ENCODE measurements at regions not wholly inside any gene's neighbourhood (a gene's known extent, or its start where the extent isn't known, plus 50 kb on each side); places are given as distances from the start of the nearest gene placed in this dataset.
"Not testable (repeated sequence)": the region's sequence is repeated elsewhere in the genome, so short reads cannot be mapped to it uniquely, and the experiment has no call there.

DNA sequence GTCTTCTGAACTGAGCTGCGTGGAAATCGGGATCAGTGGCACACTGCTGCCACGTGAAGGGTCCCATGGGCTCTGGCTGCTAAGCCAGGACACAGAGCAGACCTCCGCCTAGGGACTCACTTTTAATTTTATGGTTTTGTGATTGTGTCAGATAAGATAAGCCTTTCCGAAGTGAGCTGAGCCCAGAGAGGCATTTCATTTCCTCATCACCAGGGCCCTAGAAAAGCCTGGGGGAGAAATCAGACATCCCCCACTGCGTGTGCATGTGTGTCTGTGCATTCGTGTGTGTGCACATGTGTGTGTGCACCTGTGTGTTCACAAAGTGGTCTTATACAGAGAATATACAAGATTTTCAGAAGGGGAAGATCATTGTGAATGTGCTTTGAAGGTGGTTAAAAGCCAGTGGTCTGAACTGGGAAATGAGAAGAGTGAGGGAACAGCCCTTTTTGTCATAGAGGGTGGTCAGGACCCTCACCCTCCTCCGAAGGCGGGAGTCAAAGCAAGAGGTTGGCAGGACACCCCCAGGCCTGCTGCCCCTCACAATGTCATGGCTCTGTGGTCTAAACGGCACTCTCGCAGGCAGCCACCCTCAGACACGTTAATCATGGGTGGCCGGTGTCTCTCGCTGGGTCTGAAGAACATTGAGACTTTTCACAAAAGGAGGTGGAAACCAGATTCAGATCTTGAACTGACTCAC, 176.1 kb upstream of the PFKP start:
- DNase-seq (ENCODE audit: low read depth), result no peak

DNA sequence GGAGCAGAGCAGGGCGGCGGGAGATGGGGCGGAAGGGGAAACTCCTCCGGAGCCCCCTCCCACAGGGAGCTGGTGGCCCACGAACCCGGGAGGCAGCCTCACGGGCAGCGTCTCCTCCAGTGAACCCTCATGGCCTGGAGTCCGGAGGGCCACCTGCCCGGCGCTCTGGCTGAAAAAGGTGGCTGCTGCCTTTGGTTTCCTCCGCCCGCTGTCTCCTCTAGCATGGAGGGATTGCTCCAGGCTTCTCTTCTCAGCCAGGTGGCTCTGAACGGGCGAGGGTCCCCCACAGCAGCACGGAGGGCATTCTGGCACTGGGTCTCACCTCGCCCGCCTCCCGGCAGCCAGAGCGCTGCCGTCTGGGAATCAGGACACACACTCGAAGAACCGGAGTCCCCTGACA, 177.3 kb upstream of the PFKP start:
- DNase-seq (ENCODE audit: low read depth), result no peak

DNA sequence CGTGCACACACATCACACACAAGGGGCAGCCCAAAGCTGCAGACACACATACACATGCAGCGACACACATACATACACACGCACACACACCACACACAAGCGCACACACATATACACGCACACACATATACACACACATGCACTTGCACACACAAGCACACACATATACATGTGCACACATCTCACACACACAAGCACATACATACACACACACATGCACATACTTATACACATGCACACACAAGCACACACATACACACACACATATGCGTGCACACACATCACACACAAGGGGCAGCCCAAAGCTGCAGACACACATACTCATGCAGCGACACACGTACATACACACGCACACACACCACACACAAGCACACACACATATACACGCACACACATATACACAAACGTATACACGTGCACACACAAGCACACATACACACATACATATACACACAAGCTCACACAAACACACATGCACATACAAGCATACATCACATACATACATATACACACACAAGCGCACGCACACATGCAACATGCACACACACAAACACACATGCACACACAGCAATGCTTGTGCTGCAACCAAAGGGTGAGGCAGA, 178.8 kb upstream of the PFKP start:
- DNase-seq (ENCODE audit: low read depth), result no peak

DNA sequence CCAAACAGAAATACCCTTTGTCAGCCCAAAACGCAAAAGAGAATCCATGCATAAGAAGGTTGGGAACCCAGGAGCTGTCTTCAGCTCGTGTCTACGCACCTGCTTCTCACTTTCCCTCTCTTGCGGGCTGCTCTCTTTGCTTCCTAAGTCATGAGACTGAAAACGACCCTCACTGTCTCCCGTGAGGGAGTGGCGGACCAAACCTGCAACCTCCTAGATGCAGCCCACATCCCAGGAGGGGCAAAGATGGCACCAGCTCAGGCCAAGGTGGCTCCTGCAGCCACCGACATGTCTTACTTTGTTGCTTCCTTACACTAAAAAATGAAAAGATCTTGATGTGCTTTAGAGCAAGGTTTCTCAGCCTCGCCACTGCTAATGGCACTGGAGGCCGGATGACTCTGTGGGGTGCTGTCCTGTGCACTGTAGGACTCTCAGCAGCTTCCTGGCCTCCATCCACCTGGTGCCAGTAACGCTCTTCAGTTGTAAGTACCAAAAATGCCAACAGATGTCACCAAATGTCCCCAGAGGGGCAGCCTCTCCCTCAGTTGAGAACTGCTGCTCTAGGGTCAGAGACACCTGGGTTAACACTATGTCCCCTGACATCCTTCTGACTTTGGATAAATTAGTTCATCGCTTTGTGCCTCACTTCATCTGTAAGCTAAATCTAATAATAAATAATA, 179.8 kb upstream of the PFKP start:
- DNase-seq (ENCODE audit: low read depth), result no peak

DNA sequence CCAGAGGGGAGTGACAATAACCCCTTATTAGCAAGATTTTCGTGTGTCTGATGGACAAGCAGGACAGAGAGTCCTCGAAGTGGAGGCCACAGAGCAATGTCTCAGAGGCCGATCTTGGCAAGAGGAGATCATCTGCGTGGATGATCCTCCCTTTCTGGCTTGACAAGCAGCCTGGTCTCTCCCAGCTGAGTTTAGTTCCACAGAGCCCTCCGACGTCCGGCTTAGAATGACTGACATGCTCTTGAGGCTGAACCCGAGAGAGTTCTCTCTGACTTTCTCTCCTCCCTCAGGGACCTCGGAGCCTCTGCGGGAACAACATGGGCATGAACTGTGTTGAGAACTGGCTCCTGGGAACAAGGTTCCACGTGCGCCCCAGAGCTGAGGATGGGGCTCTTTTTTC, 180.7 kb upstream of the PFKP start:
- DNase-seq (ENCODE audit: low read depth), result no peak

DNA sequence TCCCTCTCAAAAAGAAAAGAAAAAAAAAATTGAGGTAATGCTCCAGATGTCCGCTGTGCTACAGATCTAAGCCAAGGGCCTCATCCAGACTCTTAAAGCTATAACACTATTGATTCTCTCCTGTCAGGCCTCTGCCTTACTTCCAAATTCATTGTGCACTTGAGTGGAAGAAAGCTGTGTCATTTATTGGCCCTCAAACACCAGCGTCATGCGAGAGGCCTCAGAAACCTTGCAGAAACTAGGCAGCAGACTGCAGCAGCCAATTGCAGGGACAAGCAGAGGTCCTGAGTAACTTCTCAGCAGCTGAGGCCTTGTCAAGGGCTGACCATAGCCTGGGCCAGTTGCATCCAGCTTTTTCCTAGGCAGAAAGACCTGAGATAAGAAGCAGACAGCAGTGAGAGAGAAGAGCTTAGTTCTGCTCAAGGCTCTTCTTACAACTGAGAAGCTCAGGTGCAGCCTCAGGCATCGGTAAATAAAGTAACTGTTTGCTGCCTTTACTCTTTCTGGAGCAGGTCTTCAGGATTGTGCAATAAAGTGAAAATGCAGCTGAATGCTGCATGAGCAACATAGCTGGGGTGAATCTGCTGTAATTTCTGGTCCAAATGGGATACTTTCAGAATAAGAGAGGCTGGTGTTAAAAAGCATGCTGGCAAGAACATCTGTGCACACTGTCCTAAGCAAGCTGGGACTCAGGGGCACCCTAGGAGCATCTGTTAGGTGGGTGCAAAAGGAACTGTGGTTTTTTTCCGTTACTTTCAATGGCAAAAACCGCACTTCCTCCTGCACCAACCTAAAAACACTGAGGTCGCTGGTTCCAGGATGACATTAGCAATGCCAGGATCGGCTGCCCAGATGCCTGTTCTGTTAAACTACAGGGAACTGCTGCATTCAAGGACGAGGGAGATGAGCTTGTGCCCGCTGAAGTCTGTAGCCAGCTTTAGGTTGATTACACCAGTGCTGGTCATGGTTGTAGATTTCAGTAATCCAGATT, 181.8 kb upstream of the PFKP start:
- DNase-seq (ENCODE audit: low read depth), result no peak

DNA sequence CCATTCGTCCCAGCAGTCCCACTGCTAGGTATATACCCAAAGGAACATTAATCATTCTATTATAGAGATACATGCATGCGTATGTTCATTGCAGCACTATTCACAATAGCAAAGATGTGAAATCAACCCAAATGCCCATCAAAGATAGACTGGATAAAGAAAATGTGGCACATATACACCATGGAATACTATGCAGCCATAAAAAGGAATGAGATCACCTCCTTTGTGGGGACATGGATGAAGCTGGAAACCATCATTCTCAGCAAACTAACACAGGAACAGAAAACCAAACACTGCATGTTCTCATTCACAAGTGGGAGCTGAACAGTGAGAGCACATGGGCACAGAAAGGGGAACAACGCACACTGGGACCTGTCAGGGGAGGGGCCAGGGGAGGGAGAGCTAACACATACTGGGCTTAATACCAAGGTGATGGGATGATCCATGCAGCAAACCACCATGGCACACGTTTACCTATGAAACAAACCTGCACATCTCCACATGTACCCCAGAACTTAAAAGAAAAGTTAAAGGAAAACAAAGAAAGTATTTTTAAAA, 183.3 kb upstream of the PFKP start:
- not testable (repeated sequence) for DNase-seq (ENCODE audit: low read depth)

DNA sequence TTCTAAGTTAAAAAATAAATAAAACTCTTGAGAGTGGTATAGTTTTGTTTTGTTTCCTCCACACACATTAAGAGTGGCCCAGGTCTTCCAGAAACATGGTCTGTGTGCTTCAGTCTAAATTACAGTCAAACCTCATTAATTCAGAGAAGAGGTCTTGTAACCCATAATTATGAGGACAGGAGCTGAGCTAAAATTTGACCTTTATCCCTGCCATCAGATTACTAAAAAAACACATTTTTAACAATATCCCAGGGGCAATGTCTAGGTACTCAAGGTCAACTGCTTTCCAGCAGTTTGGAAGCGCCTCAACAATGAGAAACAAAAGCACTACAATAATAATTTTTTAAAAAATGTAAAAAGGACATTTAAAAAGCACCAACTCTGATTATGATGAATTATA, 184.1 kb upstream of the PFKP start:
- DNase-seq (ENCODE audit: low read depth), result no peak

DNA sequence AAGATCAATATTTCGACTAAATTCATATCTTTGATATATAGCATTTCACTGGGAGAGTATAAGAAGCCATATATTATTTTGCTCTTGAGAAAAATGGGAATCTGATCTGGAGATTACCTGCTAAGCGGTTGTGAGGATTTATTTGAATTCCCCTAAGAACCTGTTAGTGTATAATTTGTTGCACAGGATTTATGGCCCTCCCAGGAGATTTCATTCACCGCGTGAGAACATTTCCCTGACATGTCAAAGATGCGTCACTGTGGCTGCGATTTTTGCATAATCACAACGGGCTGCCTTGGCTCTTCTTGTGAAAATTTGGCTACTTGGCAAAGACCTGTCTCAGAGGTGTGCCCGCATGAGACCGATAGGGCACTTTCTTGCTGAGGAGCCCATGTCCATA, 184.7 kb upstream of the PFKP start:
- no peak for DNase-seq (ENCODE audit: low read depth)

DNA sequence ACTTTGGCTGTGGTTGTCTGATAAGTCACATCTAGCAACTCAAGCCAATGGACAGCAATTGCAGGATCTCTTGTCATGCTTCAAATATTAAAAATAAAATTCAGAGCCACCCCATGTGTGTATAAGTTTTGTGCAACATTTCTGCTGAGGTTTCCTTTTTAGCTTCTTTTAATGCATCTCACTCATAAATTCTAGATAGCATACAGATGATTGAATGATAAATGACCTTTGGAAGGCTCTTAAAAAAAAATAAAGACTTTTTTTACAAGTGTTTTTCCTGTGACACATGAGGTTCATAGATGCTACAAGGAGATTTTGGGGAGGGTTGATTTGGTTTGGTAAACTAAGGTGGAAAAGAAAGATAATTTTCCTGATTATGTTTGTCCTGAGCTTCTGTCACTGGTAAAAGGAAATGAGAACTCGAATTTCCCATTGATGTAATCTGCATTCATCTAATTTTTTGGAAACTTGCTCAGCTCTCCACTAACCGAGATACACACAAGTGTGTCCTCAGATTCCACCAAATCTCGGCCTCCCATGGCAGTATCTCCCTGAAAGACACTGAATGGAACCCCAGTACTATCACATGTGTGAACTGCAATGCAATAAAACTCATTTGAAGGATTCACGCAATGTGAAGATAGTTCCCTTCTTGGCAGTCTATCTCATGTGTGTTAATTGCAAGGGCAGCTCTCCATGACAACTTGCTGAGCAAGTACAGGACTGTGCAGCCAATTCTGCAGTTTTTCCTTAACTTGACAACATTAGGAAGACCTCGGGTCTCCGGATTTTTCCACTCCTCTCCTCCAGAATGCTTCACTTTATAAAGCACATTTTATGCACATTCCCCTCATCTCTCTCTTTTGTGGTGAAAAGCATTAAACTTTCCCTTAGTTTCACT, 185.4 kb upstream of the PFKP start:
- no peak for DNase-seq (ENCODE audit: low read depth)

DNA sequence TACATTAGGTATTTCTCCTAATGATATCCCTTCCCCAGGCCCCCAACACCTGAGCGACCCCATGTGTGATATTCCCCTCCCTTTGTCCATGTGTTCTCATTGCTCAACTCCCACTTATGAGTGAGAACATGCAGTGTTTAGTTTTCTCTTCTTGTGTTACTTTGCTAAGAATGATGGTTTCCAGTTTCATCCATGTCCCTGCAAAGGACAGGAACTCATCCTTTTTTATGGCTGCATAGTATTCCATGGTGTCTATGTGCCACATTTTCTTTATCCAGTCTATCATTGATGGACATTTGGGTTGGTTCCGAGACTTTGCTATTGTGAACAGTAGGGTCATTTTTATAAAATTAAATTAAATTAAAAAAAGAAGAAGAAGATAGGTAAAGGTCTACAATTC, 187.3 kb upstream of the PFKP start:
- not testable (repeated sequence) for DNase-seq (ENCODE audit: low read depth)

DNA sequence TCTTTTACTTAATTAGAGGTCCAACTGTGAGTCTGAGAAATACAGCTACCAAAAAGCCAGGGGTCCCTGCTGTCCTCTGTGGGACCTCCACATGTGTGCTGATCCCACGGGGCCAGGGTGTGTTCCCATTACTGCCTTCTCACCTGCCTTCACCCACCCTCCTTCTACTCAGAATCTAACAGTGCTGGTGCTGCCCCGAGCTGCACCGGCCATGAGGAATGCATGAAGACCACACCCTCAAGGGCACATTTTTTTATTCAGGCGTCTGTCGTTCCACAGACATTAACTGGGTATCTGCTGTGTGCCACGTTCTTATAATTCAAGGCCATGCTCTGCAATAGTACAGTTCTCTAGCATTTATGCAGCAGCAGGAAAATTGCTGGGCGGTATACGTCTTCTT, 188.5 kb upstream of the PFKP start:
- no peak for DNase-seq (ENCODE audit: low read depth)

DNA sequence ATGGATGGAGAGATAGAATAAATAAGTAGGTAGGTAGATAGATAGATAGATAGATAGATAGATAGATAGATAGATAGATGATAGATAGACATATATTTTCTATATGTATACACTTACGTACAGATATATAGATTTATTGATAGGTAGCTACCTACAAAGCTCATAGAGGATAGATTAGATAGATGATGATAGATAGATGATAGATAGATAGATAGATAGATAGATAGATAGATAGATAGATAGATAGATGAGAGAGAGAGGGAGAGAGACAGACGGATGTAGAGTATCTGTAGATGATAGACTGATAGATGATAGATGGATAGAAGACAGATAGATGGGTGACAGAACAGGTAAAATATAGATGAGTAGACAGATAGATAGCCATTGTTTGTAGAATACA, 191.3 kb upstream of the PFKP start:
- DNase-seq (ENCODE audit: low read depth), result no peak

DNA sequence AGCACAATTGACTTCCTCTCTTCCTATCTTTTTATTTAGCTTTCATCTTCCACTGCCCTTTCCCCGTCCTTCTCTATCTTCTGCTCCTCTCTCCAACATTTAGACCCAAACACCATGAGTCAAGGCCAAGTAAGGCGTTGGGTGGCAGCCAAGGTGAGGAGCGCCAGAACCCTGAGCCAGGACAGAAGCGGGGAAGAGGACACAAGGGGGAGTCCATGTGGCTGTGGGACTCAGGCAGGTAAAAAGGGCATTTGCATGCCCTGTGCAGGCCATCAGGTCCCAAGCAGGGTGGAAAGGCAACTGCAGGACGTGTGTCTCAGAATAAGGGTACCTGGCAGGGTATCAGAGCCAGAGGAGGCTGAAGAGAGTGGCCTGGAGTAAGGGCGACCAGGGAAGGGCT, 192.4 kb upstream of the PFKP start:
- DNase-seq (ENCODE audit: low read depth), result no peak

DNA sequence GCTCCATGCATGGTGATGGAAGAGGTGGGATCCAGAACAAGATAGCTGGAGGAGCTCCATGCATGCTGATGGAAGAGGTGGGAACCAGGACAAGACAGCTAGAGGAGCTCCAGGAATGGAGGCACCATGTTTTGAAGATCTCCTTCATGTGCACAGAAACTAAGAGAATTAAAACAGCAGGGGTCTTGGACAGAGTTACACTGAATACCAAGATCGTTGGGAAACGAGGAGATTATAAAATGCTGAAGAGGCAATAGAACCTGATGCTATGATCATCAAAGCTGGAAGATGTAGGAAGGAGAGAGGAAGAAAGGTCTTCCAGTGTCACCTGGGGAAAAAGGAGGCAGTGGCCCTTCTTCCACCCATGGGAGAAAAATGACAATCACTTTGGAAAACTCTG, 193.6 kb upstream of the PFKP start:
- no peak for DNase-seq (ENCODE audit: low read depth)

DNA sequence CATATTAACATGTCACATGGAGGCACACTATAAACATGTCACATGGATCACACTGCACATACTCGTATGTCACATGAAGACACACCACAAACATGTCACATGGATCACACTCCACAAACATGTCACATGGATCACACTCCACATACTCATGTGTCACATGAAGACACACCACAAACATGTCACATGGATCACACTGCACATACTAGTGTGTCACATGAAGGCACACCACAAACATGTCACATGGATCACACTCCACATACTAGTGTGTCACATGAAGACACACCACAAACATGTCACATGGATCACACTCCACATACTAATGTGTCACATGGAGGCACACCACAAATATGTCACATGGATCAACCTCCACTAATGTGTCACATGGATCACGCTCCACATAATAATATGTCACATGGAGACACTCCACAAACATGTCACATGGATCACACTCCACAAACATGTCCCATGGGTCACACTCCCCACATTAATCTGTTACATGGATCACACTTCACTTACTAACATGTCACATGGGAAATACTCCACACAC, 195.6 kb upstream of the PFKP start:
- DNase-seq (ENCODE audit: low read depth), result no peak

DNA sequence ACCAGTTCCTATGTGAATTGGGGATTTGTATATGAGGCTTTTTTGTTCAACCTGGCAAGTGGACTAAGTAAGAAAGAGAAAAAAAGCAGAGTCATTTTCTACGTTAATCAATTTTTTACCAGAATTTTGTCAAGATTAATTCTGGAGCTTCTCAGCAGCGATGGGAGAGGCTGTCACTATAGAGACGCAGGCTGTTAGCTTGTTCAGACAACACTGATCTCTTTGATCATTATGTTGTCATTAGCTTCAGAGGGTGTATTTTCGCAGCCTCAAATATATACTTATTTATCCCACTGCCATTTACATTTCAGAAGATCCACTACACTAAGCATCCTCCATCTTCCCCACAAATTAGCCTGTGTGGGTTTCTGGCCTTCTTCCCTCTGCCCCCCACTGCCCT, 196.7 kb upstream of the PFKP start:
- no peak for DNase-seq (ENCODE audit: low read depth)

DNA sequence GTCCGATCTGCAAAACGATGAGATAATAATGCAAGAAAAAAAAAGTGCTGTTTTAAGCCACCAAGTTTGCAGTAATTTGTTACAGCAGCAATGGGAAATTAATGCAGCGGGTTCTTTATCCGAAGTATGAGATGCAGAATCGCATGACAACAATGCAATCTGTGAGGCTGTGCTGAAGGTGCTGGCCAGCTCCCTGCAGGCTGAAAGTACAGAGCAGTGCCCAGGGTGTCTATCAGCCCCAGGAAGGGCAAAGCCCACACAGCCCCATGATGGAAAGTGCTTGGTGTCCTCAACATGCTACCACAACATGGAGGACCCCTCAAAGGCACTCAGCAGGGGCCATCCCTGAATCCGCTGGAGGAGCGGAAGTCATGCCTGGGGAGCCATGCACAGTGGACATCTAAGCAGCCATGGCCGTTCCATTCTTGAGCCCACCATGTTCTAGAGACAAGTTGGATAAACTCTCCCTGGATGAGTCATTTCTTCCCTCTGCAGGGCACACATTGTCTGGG, 199.5 kb upstream of the PFKP start:
- no peak for DNase-seq (ENCODE audit: low read depth)

DNA sequence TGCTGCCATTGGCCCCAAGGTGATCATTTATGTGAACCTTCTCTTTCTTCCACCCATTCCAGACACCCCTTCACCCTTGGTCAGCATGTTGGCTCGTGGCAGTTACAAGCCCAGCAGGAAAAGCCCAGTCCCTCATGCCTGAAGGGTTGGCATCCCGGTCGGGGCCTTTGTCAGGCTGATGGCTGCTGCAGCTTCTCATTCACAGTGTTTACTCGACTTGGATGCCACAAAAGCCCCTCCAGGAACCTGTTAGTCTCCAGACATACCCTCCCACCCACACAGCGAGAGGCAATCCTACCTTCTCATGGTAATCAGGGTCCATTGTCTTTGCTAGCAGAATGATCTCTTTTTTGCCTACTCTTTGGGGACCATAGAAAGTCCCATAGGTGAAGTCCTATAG, 200.8 kb upstream of the PFKP start:
- DNase-seq (ENCODE audit: low read depth), result no peak

DNA sequence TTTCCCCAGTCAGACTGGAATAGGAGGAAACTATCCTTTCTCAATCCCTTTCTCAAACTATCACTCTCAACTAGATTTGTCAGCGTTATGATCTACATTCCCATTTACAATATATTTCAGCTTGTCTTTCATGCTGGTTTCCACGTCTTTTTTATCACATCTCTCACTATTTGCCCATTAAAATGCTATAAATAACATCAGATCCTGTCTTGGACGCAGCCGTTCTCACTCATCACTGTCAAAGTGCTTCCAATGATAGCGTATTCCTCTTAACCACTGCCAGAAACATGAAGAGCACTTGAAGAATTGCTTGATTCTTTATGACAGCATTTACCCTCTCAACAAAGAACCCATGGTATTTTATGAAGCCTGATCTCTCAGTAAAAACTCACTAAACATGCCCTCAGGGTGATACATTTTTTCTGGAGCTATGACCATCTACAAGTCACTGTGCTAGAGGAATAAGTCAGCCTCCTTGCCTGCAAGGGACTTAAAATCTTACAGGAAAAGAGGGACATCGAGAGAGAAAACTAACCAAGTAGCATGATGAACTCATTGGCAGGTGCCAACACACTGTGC, 205.6 kb upstream of the PFKP start:
- no peak for DNase-seq (ENCODE audit: low read depth)

Measured in EH (cell line).